NK-92 treated with Interleukin-12 subunit alpha and Interleukin-12 subunit beta, amount 100 ng/mL, for 24 hours (cell line): ENCODE measurements at regions not wholly inside any gene's neighbourhood (a gene's known extent, or its start where the extent isn't known, plus 50 kb on each side); places are given as distances from the start of the nearest gene placed in this dataset.
"Not testable (repeated sequence)": the region's sequence is repeated elsewhere in the genome, so short reads cannot be mapped to it uniquely, and the experiment has no call there.

Source experiments
- DNase-seq: peaks from one replicate; lab custom pipeline; 2025; lab: John Stamatoyannopoulos, UW

- no peak for DNase-seq
These were observed 107.2 kb upstream of the C2CD4B start for GRCh38 chr15:62272290-62272689.

GRCh38 chr15:62275831-62276230, 110.7 kb upstream of the C2CD4B start:
- no peak for DNase-seq

- no peak for DNase-seq
These were observed 112.8 kb upstream of the C2CD4B start for GRCh38 chr15:62277816-62278394.

GRCh38 chr15:62278534-62278933, 113.4 kb upstream of the C2CD4B start:
- no peak for DNase-seq

DNA sequence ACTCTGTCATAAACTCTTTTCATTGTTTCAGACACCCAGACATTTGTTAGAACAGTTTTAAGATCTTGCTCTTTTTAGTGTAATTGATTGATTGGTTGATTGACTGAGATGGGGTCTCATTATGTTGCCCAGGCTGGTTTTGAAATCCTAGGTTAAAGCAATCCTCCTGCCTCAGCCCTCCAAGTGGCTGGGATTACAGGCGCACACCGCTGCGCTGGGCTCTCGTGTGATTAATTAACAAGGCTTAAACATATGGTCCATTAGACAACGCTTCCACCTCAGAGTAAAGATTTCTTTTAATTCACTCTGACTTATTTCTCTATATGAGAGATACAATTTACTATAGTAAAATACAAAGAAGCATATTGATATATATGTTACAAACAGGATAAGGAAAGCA, 114.0 kb upstream of the C2CD4B start:
- DNase-seq, result no peak

- no peak for DNase-seq
These were observed 115.5 kb upstream of the C2CD4B start for GRCh38 chr15:62280625-62281024.

DNA sequence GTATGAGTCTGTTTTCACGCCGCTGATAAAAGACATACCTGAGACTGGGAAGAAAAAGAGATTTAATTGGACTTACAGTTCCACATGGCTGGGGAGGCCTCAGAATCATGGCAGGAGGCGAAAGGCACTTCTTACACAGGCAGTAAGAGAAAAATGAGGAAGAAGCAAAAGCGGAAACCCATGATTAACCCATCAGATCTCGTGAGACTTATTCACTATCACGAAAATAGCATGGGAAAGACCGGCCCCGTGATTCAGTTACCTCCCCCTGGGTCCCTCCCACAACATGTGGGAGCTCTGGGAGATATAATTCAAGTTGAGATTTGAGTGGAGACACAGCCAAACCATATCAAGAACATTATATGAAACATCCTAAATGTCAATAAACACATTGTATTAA, 116.7 kb upstream of the C2CD4B start:
- DNase-seq, result not testable (repeated sequence)

DNA sequence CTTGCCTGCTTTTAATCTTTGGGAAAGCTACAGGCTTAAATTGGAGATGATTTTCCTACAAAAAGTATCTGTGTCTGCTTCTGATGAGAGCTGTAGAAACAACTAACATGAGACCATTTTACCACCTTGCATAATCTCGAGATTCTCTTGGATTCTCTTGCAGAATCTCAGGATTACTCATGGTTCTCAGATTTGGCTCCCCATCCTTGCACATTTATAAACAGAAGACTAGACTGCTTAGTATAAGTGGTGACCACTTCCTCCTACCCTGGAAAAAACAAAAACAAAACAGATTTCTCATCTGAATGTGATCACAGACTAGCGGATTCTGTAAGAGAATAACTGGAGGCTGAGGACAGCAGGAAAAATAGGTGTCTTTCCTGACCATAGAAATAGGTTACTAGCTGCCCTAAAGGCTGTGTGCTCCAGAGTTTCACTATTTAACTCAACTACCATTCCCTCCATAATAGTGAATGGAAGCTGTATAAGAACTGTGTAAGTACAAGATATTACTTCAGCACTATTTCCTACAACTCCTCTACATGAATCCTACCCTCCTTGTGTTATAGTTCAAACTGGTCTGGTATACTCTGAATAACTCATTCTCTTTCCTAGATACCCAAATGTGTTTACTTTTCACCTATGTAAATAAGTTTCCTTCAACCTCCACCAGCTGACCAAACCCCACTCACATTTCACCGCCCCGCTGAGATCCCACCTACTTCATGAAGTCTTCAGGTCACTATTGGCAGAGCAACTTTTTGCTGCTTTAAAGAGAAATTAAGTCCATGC, 122.2 kb upstream of the C2CD4B start:
- DNase-seq, result no peak

GRCh38 chr15:62288361-62289017, 123.4 kb upstream of the C2CD4B start:
- no peak for DNase-seq

- no peak for DNase-seq
These were observed 126.2 kb upstream of the C2CD4B start for GRCh38 chr15:62291262-62291661.

DNA sequence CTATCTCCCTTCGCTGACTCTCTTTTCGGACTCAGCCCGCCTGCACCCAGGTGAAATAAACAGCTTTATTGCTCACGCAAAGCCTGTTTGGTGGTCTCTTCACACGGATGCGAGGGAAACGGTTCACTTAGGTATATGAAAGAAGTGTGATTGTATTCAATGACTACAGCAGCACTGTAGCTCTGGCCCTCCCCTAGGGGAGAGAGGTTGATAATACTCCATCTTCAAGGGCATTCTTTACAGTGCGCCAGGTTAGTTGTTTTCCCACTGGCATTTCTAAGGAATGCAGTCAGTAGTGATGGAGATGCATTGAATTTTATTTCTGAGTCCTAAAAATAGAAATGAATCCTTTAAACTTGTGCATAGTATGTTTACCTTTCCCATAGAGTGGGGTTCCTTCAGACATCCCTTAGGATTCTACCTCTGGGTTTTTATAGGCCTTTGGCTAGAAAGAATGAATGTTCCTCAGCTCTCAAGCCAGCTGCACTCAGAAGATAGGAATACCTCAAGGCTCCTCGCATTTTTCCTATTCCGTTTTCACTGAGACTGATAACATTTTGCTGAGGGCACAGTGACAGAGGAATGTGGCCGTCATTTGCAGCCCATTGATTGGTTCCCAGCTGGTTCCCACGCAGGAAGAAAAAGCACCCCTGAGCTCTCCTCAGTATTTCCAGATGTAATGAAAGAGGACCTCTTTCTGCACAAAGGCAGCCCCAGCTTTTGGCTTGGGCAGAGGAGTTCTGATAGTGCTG, 131.8 kb upstream of the C2CD4B start:
- DNase-seq, result no peak

DNA sequence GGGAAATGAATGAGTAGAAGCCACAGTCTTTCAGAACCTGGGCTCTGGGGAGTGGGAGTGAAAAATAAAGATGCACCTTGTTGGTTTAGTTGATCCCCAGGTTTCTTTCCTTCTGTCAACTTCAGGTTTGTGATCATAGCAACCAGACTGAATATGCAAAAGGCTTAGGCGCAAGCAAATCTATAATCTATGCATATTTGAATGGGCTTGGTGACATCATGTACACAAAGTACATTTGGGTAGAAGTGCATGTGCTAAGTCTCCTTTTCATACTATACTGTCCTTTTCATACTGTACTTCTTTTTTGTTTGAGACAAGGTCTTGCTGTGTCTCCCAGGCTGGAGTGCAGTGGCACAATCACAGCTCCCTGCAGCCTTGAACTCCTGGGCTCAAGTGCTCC, 132.4 kb upstream of the C2CD4B start:
- no peak for DNase-seq

DNA sequence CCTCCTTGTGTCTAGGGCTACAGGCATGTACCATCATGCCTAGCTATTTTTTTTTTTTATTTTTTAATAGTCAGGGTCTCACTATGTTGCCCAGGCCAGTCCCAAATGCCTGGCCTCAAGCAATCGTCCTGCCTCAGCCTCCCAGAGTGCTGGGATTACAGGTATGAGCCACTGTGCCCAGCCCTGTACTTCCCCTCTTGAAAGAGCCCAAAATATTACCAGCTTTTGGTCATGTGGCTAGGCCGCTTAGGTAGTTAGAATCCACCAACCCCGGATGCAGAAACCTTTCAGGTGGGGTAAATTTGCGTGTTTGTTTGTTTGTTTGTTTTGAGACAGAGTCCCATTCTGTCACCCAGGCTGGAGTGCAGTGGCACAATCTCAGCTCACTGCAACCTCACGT, 132.8 kb upstream of the C2CD4B start:
- no peak for DNase-seq

GRCh38 chr15:62298811-62299210, 133.7 kb upstream of the C2CD4B start:
- no peak for DNase-seq

DNA sequence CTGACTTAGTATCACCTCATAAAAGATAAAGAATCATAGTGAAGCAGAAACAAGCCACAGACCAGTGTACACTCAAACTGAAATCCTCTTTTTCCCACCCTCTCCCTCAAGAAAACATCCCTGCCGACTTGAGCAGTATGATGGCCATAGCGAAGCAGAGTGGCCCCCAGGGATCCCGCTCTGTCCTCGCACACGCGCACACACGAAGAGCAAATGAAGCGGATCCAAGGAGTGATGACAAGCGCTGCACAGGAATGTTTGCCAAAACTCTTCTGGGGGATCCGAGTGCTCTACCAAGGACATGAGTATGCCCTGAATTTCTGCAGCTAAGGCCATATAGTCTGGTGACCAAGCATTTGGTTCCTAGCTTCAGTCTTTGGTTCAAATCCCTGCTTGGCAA, 134.5 kb upstream of the C2CD4B start:
- DNase-seq, result no peak

- DNase-seq, result no peak
These were observed 137.0 kb upstream of the C2CD4B start for GRCh38 chr15:62301993-62302675.

GRCh38 chr15:62306851-62307504, 141.9 kb upstream of the C2CD4B start:
- DNase-seq, result no peak

DNA sequence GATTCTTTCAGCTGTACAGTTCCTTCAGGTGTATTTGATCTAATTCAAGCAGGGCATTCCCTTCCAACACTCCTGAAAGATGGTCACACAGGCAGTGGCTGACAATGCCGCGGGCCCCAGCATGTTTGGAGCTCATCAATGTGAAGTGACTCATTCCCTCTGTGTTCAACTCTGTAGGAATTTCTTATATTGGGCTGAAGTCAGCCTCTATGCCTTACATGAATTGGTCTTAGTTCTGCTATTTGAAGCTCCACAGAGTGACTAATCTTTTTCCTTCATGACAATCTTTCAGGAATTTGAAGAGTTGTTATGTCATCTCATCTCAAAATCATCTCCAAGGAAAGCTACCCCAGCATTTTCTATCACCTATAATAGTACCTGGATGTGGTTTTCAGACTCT, 142.5 kb upstream of the C2CD4B start:
- DNase-seq, result no peak

- no peak for DNase-seq
These were observed 151.5 kb upstream of the C2CD4B start for GRCh38 chr15:62316413-62317060.

- no peak for DNase-seq
These were observed 155.2 kb upstream of the C2CD4B start for GRCh38 chr15:62320259-62320658.

GRCh38 chr15:62323353-62323890, 158.3 kb upstream of the C2CD4B start:
- no peak for DNase-seq
